ENCODE measurements at regions not wholly inside any gene's neighbourhood (a gene's known extent, or its start where the extent isn't known, plus 50 kb on each side); places are given as distances from the start of the nearest gene placed in this dataset.
A peak's percentile ranks its signal among the peaks of the same experiment; 100 is the strongest.

GRCh38 chr6:25032934-25033333 is 97.2 kb upstream of the RIPOR2 start:
- WGBS, 2 experiments (ENCODE audit: insufficient coverage in 1 of 2, insufficient read length in 1 of 2): 89 to 97% methylated on average over 3 to 8 of the region's 8 CpGs
- H3K27ac Mint-ChIP-seq: no peak overlapping the region
- no peak for TF ChIP-seq CTCF (conservative IDR thresholded peaks at IDR 0.05)
- H3K4me3 Mint-ChIP-seq: no peak overlapping the region
- no peaks in the 10 kb centered on the region for H3K27me3 Mint-ChIP-seq (ENCODE audit: insufficient read depth)
- H3K27ac ChIP-seq (ENCODE audit: low read depth, low read length): no peak overlapping the region
- H3K9me3 Mint-ChIP-seq: no peaks in the 10 kb centered on the region
- no peaks in the 10 kb centered on the region for H3K36me3 ChIP-seq (ENCODE audit: control insufficient read depth, insufficient read depth, low read length)
- H3K27me3 ChIP-seq (ENCODE audit: control insufficient read depth, insufficient read depth, low read length, poor library complexity, severe bottlenecking): no peaks in the 10 kb centered on the region
- peaks cover under 1% of the 10 kb centered on the region for H3K9me3 ChIP-seq (ENCODE audit: control insufficient read depth, low read length)
- no peak for DNase-seq
- no peaks in the 10 kb centered on the region for H3K36me3 Mint-ChIP-seq (ENCODE audit: low read depth)
- H3K4me3 ChIP-seq (ENCODE audit: low read length): no peak overlapping the region
- H3K9ac ChIP-seq (ENCODE audit: extremely low read depth, low read length, poor library complexity, severe bottlenecking): no peak overlapping the region
- H3K4me1 ChIP-seq (ENCODE audit: control insufficient read depth, insufficient read depth, low read length): peaks cover 16% of the 10 kb centered on the region
- peaks cover 15% of the 10 kb centered on the region for H3K4me1 Mint-ChIP-seq

GRCh38 chr6:25034431-25034921 is 98.7 kb upstream of the RIPOR2 start:
- Histone ChIP-seq H3K4me3 (ENCODE audit: low read length) (peak overlapping the region; percentile 5), H3K9ac (ENCODE audit: extremely low read depth, low read length, poor library complexity, severe bottlenecking) (no peak overlapping the region), H3K9me3 (ENCODE audit: control insufficient read depth, low read length) (peaks cover 9% of the 10 kb centered on the region), H3K4me1 (ENCODE audit: control insufficient read depth, insufficient read depth, low read length) (peaks cover 16% of the 10 kb centered on the region), H3K27me3 (ENCODE audit: control insufficient read depth, insufficient read depth, low read length, poor library complexity, severe bottlenecking) (no peaks in the 10 kb centered on the region), H3K36me3 (ENCODE audit: control insufficient read depth, insufficient read depth, low read length) (no peaks in the 10 kb centered on the region), H3K27ac (ENCODE audit: low read depth, low read length) (no peak overlapping the region)
- Mint-ChIP-seq H3K4me1 (peaks cover 15% of the 10 kb centered on the region), H3K36me3 (ENCODE audit: low read depth) (no peaks in the 10 kb centered on the region), H3K4me3 (no peak overlapping the region), H3K9me3 (no peaks in the 10 kb centered on the region), H3K27me3 (ENCODE audit: insufficient read depth) (no peaks in the 10 kb centered on the region), H3K27ac (no peak overlapping the region)
- no peak for TF ChIP-seq CTCF (conservative IDR thresholded peaks at IDR 0.05)
- no peak for DNase-seq
- WGBS, 2 experiments (ENCODE audit: insufficient coverage in 1 of 2, insufficient read length in 1 of 2): 79 to 81% methylated on average over 2 to 3 of the region's 3 CpGs

GRCh38 chr6:25035174-25035511 is 99.4 kb upstream of the RIPOR2 start:
- no peak overlapping the region for H3K9ac ChIP-seq (ENCODE audit: extremely low read depth, low read length, poor library complexity, severe bottlenecking)
- Mint-ChIP-seq H3K4me1 (peaks cover 15% of the 10 kb centered on the region), H3K4me3 (no peak overlapping the region), H3K9me3 (no peaks in the 10 kb centered on the region), H3K27ac (peak overlapping the region; percentile 24), H3K27me3 (ENCODE audit: insufficient read depth) (no peaks in the 10 kb centered on the region), H3K36me3 (ENCODE audit: low read depth) (no peaks in the 10 kb centered on the region)
- WGBS, 2 experiments (ENCODE audit: insufficient coverage in 1 of 2, insufficient read length in 1 of 2): 83 to 89% methylated on average over 3 of the region's 3 CpGs
- H3K27ac ChIP-seq (ENCODE audit: low read depth, low read length): peak overlapping the region; percentile 19
- no peaks in the 10 kb centered on the region for H3K36me3 ChIP-seq (ENCODE audit: control insufficient read depth, insufficient read depth, low read length)
- H3K4me3 ChIP-seq (ENCODE audit: low read length): peak overlapping the region; percentile 12
- peaks cover 9% of the 10 kb centered on the region for H3K9me3 ChIP-seq (ENCODE audit: control insufficient read depth, low read length)
- no peak for DNase-seq
- H3K27me3 ChIP-seq (ENCODE audit: control insufficient read depth, insufficient read depth, low read length, poor library complexity, severe bottlenecking): no peaks in the 10 kb centered on the region
- TF ChIP-seq CTCF (conservative IDR thresholded peaks at IDR 0.05): no peak
- peaks cover 16% of the 10 kb centered on the region for H3K4me1 ChIP-seq (ENCODE audit: control insufficient read depth, insufficient read depth, low read length)
